ENCODE measurements at regions not wholly inside any gene's neighbourhood (a gene's known extent, or its start where the extent isn't known, plus 50 kb on each side); places are given as distances from the start of the nearest gene placed in this dataset.

GRCh38 chr2:155622443-155622842 is 710.1 kb downstream of the NR4A2 start:
- Histone ChIP-seq H3K4ac (ENCODE audit: low read depth, low read length) (no peak overlapping the region), H2AK9ac (replicated peaks; ENCODE audit: low read depth, low read length, poor library complexity) (no peak overlapping the region), H2AK5ac (ENCODE audit: low read depth, low read length) (no peak overlapping the region), H3K79me1 (ENCODE audit: low read depth in 1 of 2, low read length in 2 of 2) (no peaks in the 10 kb centered on the region), H3K14ac (replicated peaks; ENCODE audit: low read depth, low read length) (no peak overlapping the region), H2AFZ (replicated peaks; ENCODE audit: low read length, poor library complexity) (no peak overlapping the region), H4K5ac (ENCODE audit: low read depth, low read length) (no peak overlapping the region), H3K4me1 (ENCODE audit: control insufficient read depth, insufficient read depth, low read length) (no peaks in the 10 kb centered on the region), H2BK15ac (ENCODE audit: low read depth, low read length) (no peak overlapping the region), H3K4me2 (ENCODE audit: low read depth, low read length) (no peak overlapping the region), H3K4me3 (ENCODE audit: insufficient read depth, low read depth, low read length) (no peak overlapping the region), H2BK120ac (ENCODE audit: low read depth, low read length) (no peak overlapping the region), H2BK5ac (ENCODE audit: low read depth, low read length, poor library complexity, severe bottlenecking) (no peak overlapping the region), H3K18ac (ENCODE audit: low read depth, low read length) (no peak overlapping the region), H3K56ac (ENCODE audit: extremely low read depth, insufficient read depth, low read length) (no peak overlapping the region), H3K9ac (ENCODE audit: low read depth, low read length) (no peak overlapping the region), H2BK20ac (ENCODE audit: low read depth, low read length) (no peak overlapping the region), H3K23ac (ENCODE audit: low read depth, low read length) (no peak overlapping the region), H4K8ac (ENCODE audit: low read depth in 2 of 2, low read length in 2 of 2) (no peak overlapping the region), H3K9me1 (ENCODE audit: insufficient read depth, low read length) (no peaks in the 10 kb centered on the region), H3K9me3 (ENCODE audit: control insufficient read depth, insufficient read depth, low read length) (peaks cover 4% of the 10 kb centered on the region), H4K20me1 (ENCODE audit: insufficient read depth, low read length) (no peaks in the 10 kb centered on the region), H4K91ac (ENCODE audit: insufficient read depth, low read depth, low read length) (no peak overlapping the region), H3K36me3 (ENCODE audit: control insufficient read depth, insufficient read depth, low read length) (no peaks in the 10 kb centered on the region), H3K27ac (ENCODE audit: insufficient read depth, low read length) (no peak overlapping the region), H3K27me3 (ENCODE audit: control insufficient read depth, insufficient read depth, low read length) (no peaks in the 10 kb centered on the region)
- BruUV-seq (replicated peaks) = no TSS peak
- in situ Hi-C loops (cut with MboI; ENCODE audit: low sequenced_read_pairs) = no loop called here
- intact Hi-C loops (cut with micrococcal nuclease) = no loop called here
- WGBS, 2 experiments (ENCODE audit: extremely low coverage in 2 of 2, insufficient read length in 1 of 2) = no CpG with 5 or more reads among the region's 1 CpG
- ChIA-PET POLR2A (ENCODE audit: unreplicated experiment) (no interaction called here), CTCF (no interaction called here)
- no peak for ATAC-seq (ENCODE audit: low read depth)
- TF ChIP-seq POLR2A (IDR thresholded peaks at IDR 0.05; ENCODE audit: low read depth, low read length) (no peak), MAFK (IDR thresholded peaks at IDR 0.05; ENCODE audit: low read depth, low read length) (peak; percentile 49), RFX5 (IDR thresholded peaks at IDR 0.05; ENCODE audit: low read depth, low read length) (no peak), SMC3 (IDR thresholded peaks at IDR 0.05; ENCODE audit: low read depth, low read length) (no peak)
- DNase-seq = no peak
- dilution Hi-C loops (cut with HindIII; ENCODE audit: low sequenced_read_pairs, unreplicated experiment) = no loop called here

Measured in IMR-90 (cell line).